BJ (cell line): ENCODE measurements at regions not wholly inside any gene's neighbourhood (a gene's known extent, or its start where the extent isn't known, plus 50 kb on each side); places are given as distances from the start of the nearest gene placed in this dataset.

ENCODE experiments used
- CTCF ChIA-PET: fragments of 350-600 bp; formaldehyde crosslinking; extraction: SDS; loops from one replicate; lab custom pipeline; 2021; ENCODE audit warnings: antibody characterized with exemption, inconsistent platforms; lab: Yijun Ruan, JAX
- POLR2A ChIA-PET: fragments of 300-600 bp; sonication (Branson Sonifier 250); formaldehyde crosslinking; extraction: SDS; loops from one replicate; lab custom pipeline; 2021; ENCODE audit warnings: antibody characterized with exemption; lab: Charles Lee
- DNase-seq: peaks from one replicate; pipeline ENCODE4 v3.0.0-alpha.2; 2011; ENCODE audit warnings: low read depth
- H3K27me3 ChIP-seq: 2 replicates; pipeline ENCODE4 v1.6.0; 2011; ENCODE audit warnings: low read length; ENCODE audit not compliant: control insufficient read depth, insufficient read depth
- H3K36me3 ChIP-seq: 2 replicates; pipeline ENCODE4 v1.5.1; 2011; ENCODE audit warnings: low read length; ENCODE audit not compliant: control insufficient read depth, insufficient read depth
- H3K4me3 ChIP-seq: 2 replicates; pipeline ENCODE4 v1.5.1; 2011; ENCODE audit warnings: low read depth, mild to moderate bottlenecking, control low read depth, low read length
- CTCF ChIP-seq: IDR thresholded peaks from 2 replicates; pipeline ENCODE4 v1.5.1; 2011; ENCODE audit warnings: low read depth, mild to moderate bottlenecking, control low read depth, inconsistent platforms, low read length, moderate library complexity; ENCODE audit not compliant: insufficient read depth

- TF ChIP-seq CTCF: no peak
- no peak for DNase-seq
- CTCF ChIA-PET: no interaction called here
- POLR2A ChIA-PET: no interaction called here
- Histone ChIP-seq H3K36me3 (no peaks in the 10 kb centered on the region), H3K4me3 (no peak overlapping the region), H3K27me3 (no peaks in the 10 kb centered on the region)
These were observed 1326.7 kb downstream of the MRPL39 start for GRCh38 chr21:24280596-24280995.

- Histone ChIP-seq H3K27me3 (no peaks in the 10 kb centered on the region), H3K36me3 (no peaks in the 10 kb centered on the region), H3K4me3 (no peak overlapping the region)
- CTCF ChIA-PET: no interaction called here
- no peak for DNase-seq
- no peak for TF ChIP-seq CTCF
- POLR2A ChIA-PET: no interaction called here
These were observed 1328.6 kb downstream of the MRPL39 start for GRCh38 chr21:24278711-24279110.

GRCh38 chr21:24276204-24276603 is 1331.1 kb downstream of the MRPL39 start:
- Histone ChIP-seq H3K4me3 (no peak overlapping the region), H3K36me3 (no peaks in the 10 kb centered on the region), H3K27me3 (no peaks in the 10 kb centered on the region)
- TF ChIP-seq CTCF: no peak
- POLR2A ChIA-PET: no interaction called here
- no peak for DNase-seq
- CTCF ChIA-PET: no interaction called here

GRCh38 chr21:24275616-24276015 is 1331.7 kb downstream of the MRPL39 start:
- Histone ChIP-seq H3K36me3 (no peaks in the 10 kb centered on the region), H3K4me3 (no peak overlapping the region), H3K27me3 (no peaks in the 10 kb centered on the region)
- ChIA-PET POLR2A (no interaction called here), CTCF (no interaction called here)
- DNase-seq: no peak
- TF ChIP-seq CTCF: no peak

GRCh38 chr21:24272521-24272938 is 1334.8 kb downstream of the MRPL39 start:
- no peak for TF ChIP-seq CTCF
- Histone ChIP-seq H3K27me3 (no peaks in the 10 kb centered on the region), H3K36me3 (no peaks in the 10 kb centered on the region), H3K4me3 (no peak overlapping the region)
- DNase-seq: no peak
- ChIA-PET CTCF (no interaction called here), POLR2A (no interaction called here)
